Activated CD4-positive, alpha-beta T cell treated with anti-CD3 and anti-CD28 coated beads, Interleukin-2, amount 50 U/mL, for 4 hours (primary cell): ENCODE measurements at regions not wholly inside any gene's neighbourhood (a gene's known extent, or its start where the extent isn't known, plus 50 kb on each side); places are given as distances from the start of the nearest gene placed in this dataset.
"Not testable (repeated sequence)": the region's sequence is repeated elsewhere in the genome, so short reads cannot be mapped to it uniquely, and the experiment has no call there.

Experiments used
- DNase-seq, 2 experiments: peaks; one replicate each; pipeline ENCODE4 v3.0.0-alpha.2; 2020

- DNase-seq, result no peak
Observed at GRCh38 chr11:31955838-31956237, 135.0 kb upstream of the RCN1 start.

- no peak for DNase-seq
Observed at GRCh38 chr11:31953803-31954327, 137.0 kb upstream of the RCN1 start.

- DNase-seq, result not testable (repeated sequence)
Observed at GRCh38 chr11:31949733-31950200, 138.6 kb upstream of the PAX6 start.

GRCh38 chr11:31947051-31947450, 135.9 kb upstream of the PAX6 start:
- no peak for DNase-seq

- no peak for DNase-seq
Observed at GRCh38 chr11:31943056-31943780, 132.1 kb upstream of the PAX6 start.

GRCh38 chr11:31940371-31941037, 129.4 kb upstream of the PAX6 start:
- DNase-seq, result no peak

- no peak for DNase-seq
Observed at GRCh38 chr11:31939004-31939403, 127.9 kb upstream of the PAX6 start.

- no peak for DNase-seq
Observed at GRCh38 chr11:31936312-31936711, 125.2 kb upstream of the PAX6 start.

GRCh38 chr11:31932879-31933278, 121.8 kb upstream of the PAX6 start:
- no peak for DNase-seq

- DNase-seq, result no peak
Observed at GRCh38 chr11:31927982-31928381, 116.9 kb upstream of the PAX6 start.

- DNase-seq, result no peak
Observed at GRCh38 chr11:31926816-31927528, 115.8 kb upstream of the PAX6 start.

GRCh38 chr11:31926106-31926505, 115.0 kb upstream of the PAX6 start:
- no peak for DNase-seq

GRCh38 chr11:31922450-31922849, 111.3 kb upstream of the PAX6 start:
- no peak for DNase-seq

GRCh38 chr11:31921081-31921480, 110.0 kb upstream of the PAX6 start:
- no peak for DNase-seq

- DNase-seq, result no peak
Observed at GRCh38 chr11:31919175-31919574, 108.1 kb upstream of the PAX6 start.

- no peak for DNase-seq
Observed at GRCh38 chr11:31915867-31916266, 104.7 kb upstream of the PAX6 start.

GRCh38 chr11:31913985-31914384, 102.9 kb upstream of the PAX6 start:
- DNase-seq, result no peak

GRCh38 chr11:31912808-31913207, 101.7 kb upstream of the PAX6 start:
- no peak for DNase-seq

- DNase-seq, result no peak
Observed at GRCh38 chr11:31910950-31911576, 99.9 kb upstream of the PAX6 start.

GRCh38 chr11:31903225-31904074, 92.3 kb upstream of the PAX6 start:
- no peak for DNase-seq

- no peak for DNase-seq
Observed at GRCh38 chr11:31902706-31903105, 91.6 kb upstream of the PAX6 start.

- DNase-seq, result no peak
Observed at GRCh38 chr11:31895926-31896325, 84.8 kb upstream of the PAX6 start.
